WERI-Rb-1 (cell line): ENCODE measurements at regions not wholly inside any gene's neighbourhood (a gene's known extent, or its start where the extent isn't known, plus 50 kb on each side); places are given as distances from the start of the nearest gene placed in this dataset.
"Not testable (repeated sequence)": the region's sequence is repeated elsewhere in the genome, so short reads cannot be mapped to it uniquely, and the experiment has no call there.

ENCODE experiments used
- DNase-seq: peaks from one replicate; pipeline ENCODE4 v3.0.0-alpha.2; 2020
- H3K27ac ChIP-seq: fragments of 250-450 bp; sonication (Bioruptor Pico); 2 replicates; pipeline ENCODE4 v1.5.1; 2020; ENCODE audit warnings: mild to moderate bottlenecking, moderate library complexity
- H3K27me3 ChIP-seq: fragments of 250-450 bp; sonication (Bioruptor Pico); 2 replicates; pipeline ENCODE4 v1.5.1; 2021; ENCODE audit warnings: mild to moderate bottlenecking, low read depth, moderate library complexity; ENCODE audit not compliant: insufficient read depth, severe bottlenecking
- H3K36me3 ChIP-seq: fragments of 250-450 bp; sonication (Bioruptor Pico); 2 replicates; pipeline ENCODE4 v1.5.1; 2020; ENCODE audit warnings: mild to moderate bottlenecking, moderate library complexity
- H3K4me3 ChIP-seq: 2 replicates; pipeline ENCODE4 v1.5.1; 2011; ENCODE audit warnings: low read depth, mild to moderate bottlenecking, control low read depth, low read length
- H3K9me3 ChIP-seq: fragments of 250-450 bp; sonication (Bioruptor Pico); 2 replicates; pipeline ENCODE4 v1.5.1; 2021; ENCODE audit warnings: mild to moderate bottlenecking, moderate library complexity; ENCODE audit not compliant: severe bottlenecking
- CTCF ChIP-seq: IDR thresholded peaks from 2 replicates; pipeline ENCODE4 v1.5.1; 2011; ENCODE audit warnings: low read depth, mild to moderate bottlenecking, control low read depth, inconsistent platforms, low read length

- no peak for TF ChIP-seq CTCF
- DNase-seq = no peak
- Histone ChIP-seq H3K4me3 (no peak overlapping the region), H3K27me3 (no peaks in the 10 kb centered on the region), H3K36me3 (no peaks in the 10 kb centered on the region), H3K9me3 (no peaks in the 10 kb centered on the region), H3K27ac (no peak overlapping the region)
These were observed 134.8 kb downstream of the DYRK2 start for GRCh38 chr12:67783393-67783792.

- no peak for TF ChIP-seq CTCF
- no peak for DNase-seq
- no peak overlapping the region for H3K27ac ChIP-seq
- H3K27me3 ChIP-seq = no peaks in the 10 kb centered on the region
- H3K4me3 ChIP-seq = no peak overlapping the region
- H3K36me3 ChIP-seq = no peaks in the 10 kb centered on the region
- H3K9me3 ChIP-seq = no peaks in the 10 kb centered on the region
These were observed 136.3 kb downstream of the DYRK2 start for GRCh38 chr12:67784831-67785230.

GRCh38 chr12:67786086-67786485 is 137.5 kb downstream of the DYRK2 start:
- TF ChIP-seq CTCF = no peak
- Histone ChIP-seq H3K36me3 (no peaks in the 10 kb centered on the region), H3K4me3 (no peak overlapping the region), H3K27ac (no peak overlapping the region), H3K27me3 (no peaks in the 10 kb centered on the region), H3K9me3 (no peaks in the 10 kb centered on the region)
- no peak for DNase-seq

GRCh38 chr12:67788118-67788517 is 139.6 kb downstream of the DYRK2 start:
- TF ChIP-seq CTCF = no peak
- H3K36me3 ChIP-seq = no peaks in the 10 kb centered on the region
- no peak overlapping the region for H3K27ac ChIP-seq
- H3K27me3 ChIP-seq = no peaks in the 10 kb centered on the region
- no peak for DNase-seq
- H3K9me3 ChIP-seq = no peaks in the 10 kb centered on the region
- H3K4me3 ChIP-seq = no peak overlapping the region

GRCh38 chr12:67789266-67789665 is 140.7 kb downstream of the DYRK2 start:
- H3K9me3 ChIP-seq = no peaks in the 10 kb centered on the region
- H3K27me3 ChIP-seq = no peaks in the 10 kb centered on the region
- no peak for DNase-seq
- no peaks in the 10 kb centered on the region for H3K36me3 ChIP-seq
- no peak overlapping the region for H3K27ac ChIP-seq
- H3K4me3 ChIP-seq = no peak overlapping the region
- TF ChIP-seq CTCF = no peak

GRCh38 chr12:67790660-67791059 is 142.1 kb downstream of the DYRK2 start:
- H3K27ac ChIP-seq = no peak overlapping the region
- H3K27me3 ChIP-seq = no peaks in the 10 kb centered on the region
- H3K9me3 ChIP-seq = no peaks in the 10 kb centered on the region
- H3K36me3 ChIP-seq = no peaks in the 10 kb centered on the region
- no peak for TF ChIP-seq CTCF
- H3K4me3 ChIP-seq = no peak overlapping the region
- no peak for DNase-seq

- H3K9me3 ChIP-seq, H3K27me3 ChIP-seq, H3K4me3 ChIP-seq, H3K36me3 ChIP-seq, H3K27ac ChIP-seq, DNase-seq: not testable (repeated sequence)
These were observed 142.8 kb downstream of the DYRK2 start for GRCh38 chr12:67791362-67791761.
